ENCODE measurements at regions not wholly inside any gene's neighbourhood (a gene's known extent, or its start where the extent isn't known, plus 50 kb on each side); places are given as distances from the start of the nearest gene placed in this dataset.
A peak's percentile ranks its signal among the peaks of the same experiment; 100 is the strongest.

DNA sequence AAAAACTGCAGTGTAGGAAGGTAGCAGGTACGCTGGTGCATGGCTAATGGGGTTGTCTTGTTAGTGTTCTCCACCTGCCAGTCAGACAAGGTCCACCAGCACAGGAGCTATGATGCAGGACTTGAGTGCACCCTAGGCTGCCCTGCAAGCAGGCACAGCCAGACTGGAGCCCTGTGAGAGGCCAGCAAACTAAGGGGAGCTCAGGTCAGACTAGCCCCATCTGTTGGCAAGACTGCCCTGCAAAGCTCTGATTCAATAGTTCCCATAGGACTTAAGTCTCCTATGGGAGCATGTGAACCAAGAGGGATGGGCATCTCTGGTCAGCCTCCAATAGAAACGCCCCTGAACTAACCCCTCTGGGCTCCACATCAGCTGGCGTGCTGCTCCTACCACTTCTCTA is 1307.3 kb downstream of the C4orf33 start:
- H3K4me1 ChIP-seq, result no peaks in the 10 kb centered on the region
- Mint-ChIP-seq H3K9me3 (ENCODE audit: unreplicated experiment) (no peaks in the 10 kb centered on the region), H3K4me3 (ENCODE audit: unreplicated experiment) (no peak overlapping the region), H3K36me3 (ENCODE audit: insufficient read depth, unreplicated experiment) (no peaks in the 10 kb centered on the region), H3K27ac (ENCODE audit: unreplicated experiment) (no peak overlapping the region), H3K27me3 (ENCODE audit: insufficient read depth, unreplicated experiment) (no peaks in the 10 kb centered on the region), H3K4me1 (ENCODE audit: low read depth, unreplicated experiment) (no peaks in the 10 kb centered on the region)
- intact Hi-C loops (cut with micrococcal nuclease; ENCODE audit: unreplicated experiment), result no loop called here
- BruUV-seq (replicated peaks), result no TSS peak
- CTCF ChIA-PET, result no interaction called here
- H3K9me3 ChIP-seq, result no peaks in the 10 kb centered on the region
- H3K27me3 ChIP-seq (replicated peaks; ENCODE audit: control insufficient read depth, insufficient read depth, low read length), result no peaks in the 10 kb centered on the region
- POLR2A ChIA-PET, result no interaction called here
- DNase-seq, result peak in 1 of 2 experiments; percentile 1
- no peaks in the 10 kb centered on the region for H3K36me3 ChIP-seq (ENCODE audit: control insufficient read depth, insufficient read depth, low read length)
- no peak overlapping the region for H3K4me3 ChIP-seq (ENCODE audit: low read depth, low read length)
- TF ChIP-seq CTCF (IDR thresholded peaks at IDR 0.05; ENCODE audit: insufficient read depth in 1 of 2, low read depth in 1 of 2, low read length in 1 of 2, severe bottlenecking in 1 of 2, unreplicated experiment in 1 of 2), result no peak

DNA sequence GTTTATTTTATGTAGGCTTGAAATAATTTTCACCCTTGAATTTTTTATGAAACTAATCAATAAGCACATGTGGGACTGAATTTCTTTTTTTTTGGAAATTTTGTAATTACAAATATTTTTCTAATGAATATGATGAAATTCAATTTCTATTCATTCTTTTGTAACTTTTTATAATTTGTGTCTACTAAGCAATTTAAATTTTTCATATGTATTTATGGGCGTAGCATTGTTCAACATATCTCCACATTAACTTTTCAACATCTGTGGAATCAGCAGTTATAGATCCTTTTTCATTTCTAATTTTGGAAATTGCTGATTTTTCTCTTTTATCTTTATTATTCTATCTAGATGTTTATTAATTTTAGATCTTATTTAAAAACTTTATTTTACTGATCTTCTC is 1320.3 kb downstream of the C4orf33 start:
- Mint-ChIP-seq H3K9me3 (ENCODE audit: unreplicated experiment) (no peaks in the 10 kb centered on the region), H3K27ac (ENCODE audit: unreplicated experiment) (no peak overlapping the region), H3K36me3 (ENCODE audit: insufficient read depth, unreplicated experiment) (no peaks in the 10 kb centered on the region), H3K4me3 (ENCODE audit: unreplicated experiment) (no peak overlapping the region), H3K27me3 (ENCODE audit: insufficient read depth, unreplicated experiment) (no peaks in the 10 kb centered on the region), H3K4me1 (ENCODE audit: low read depth, unreplicated experiment) (no peaks in the 10 kb centered on the region)
- BruUV-seq (replicated peaks), result no TSS peak
- no peak overlapping the region for H3K4me3 ChIP-seq (ENCODE audit: low read depth, low read length)
- no peaks in the 10 kb centered on the region for H3K9me3 ChIP-seq
- no peaks in the 10 kb centered on the region for H3K27me3 ChIP-seq (replicated peaks; ENCODE audit: control insufficient read depth, insufficient read depth, low read length)
- ChIA-PET POLR2A (no interaction called here), CTCF (no interaction called here)
- no peaks in the 10 kb centered on the region for H3K4me1 ChIP-seq
- no peak for TF ChIP-seq CTCF (IDR thresholded peaks at IDR 0.05; ENCODE audit: insufficient read depth in 1 of 2, low read depth in 1 of 2, low read length in 1 of 2, severe bottlenecking in 1 of 2, unreplicated experiment in 1 of 2)
- no peaks in the 10 kb centered on the region for H3K36me3 ChIP-seq (ENCODE audit: control insufficient read depth, insufficient read depth, low read length)
- no peak for DNase-seq
- intact Hi-C loops (cut with micrococcal nuclease; ENCODE audit: unreplicated experiment), result no loop called here

DNA sequence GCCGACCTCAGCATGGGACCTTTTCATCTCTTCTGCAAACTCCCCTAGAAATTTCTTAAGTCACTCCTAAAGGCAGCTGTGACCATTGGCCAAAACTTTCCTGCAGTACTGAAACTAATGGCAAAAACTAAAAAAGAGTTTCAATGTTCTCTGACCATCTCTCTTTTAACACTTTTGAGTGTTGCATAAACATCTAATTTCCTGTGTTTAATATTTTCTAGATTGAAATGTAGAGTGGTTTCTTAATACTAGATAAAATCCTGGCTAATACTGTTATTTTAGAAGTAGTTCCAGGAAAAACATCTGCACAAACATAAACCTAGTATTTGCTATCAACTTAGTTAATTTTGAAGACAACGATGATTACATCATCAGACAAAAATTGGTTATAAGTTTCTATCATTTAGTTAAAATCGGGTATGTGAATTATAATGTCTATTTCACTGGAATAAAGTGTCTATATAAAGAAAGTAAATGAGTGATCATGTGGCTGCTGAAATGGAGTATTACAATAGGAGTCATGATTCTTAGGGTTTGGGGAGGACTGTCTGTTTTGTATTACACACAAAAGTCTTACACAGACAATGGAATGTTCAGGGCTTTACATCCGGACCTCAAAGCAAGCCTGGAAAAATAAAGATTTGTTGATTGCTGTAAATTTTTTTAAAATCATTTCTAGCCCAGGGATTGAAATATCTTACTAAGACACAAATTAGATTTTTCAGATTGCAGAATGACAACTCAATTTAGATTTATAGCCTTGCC is 1323.4 kb downstream of the C4orf33 start:
- BruUV-seq (replicated peaks), result no TSS peak

More for the DNA sequence above, 1323.4 kb downstream of the C4orf33 start:
- no peaks in the 10 kb centered on the region for H3K36me3 Mint-ChIP-seq (ENCODE audit: insufficient read depth, unreplicated experiment)
- intact Hi-C loops (cut with micrococcal nuclease; ENCODE audit: unreplicated experiment), result no loop called here
- Histone ChIP-seq H3K4me3 (ENCODE audit: low read depth, low read length) (no peak overlapping the region), H3K4me1 (no peaks in the 10 kb centered on the region), H3K9me3 (no peaks in the 10 kb centered on the region), H3K36me3 (ENCODE audit: control insufficient read depth, insufficient read depth, low read length) (no peaks in the 10 kb centered on the region), H3K27me3 (replicated peaks; ENCODE audit: control insufficient read depth, insufficient read depth, low read length) (no peaks in the 10 kb centered on the region)
- no peaks in the 10 kb centered on the region for H3K27me3 Mint-ChIP-seq (ENCODE audit: insufficient read depth, unreplicated experiment)
- no peak overlapping the region for H3K27ac Mint-ChIP-seq (ENCODE audit: unreplicated experiment)
- no peak overlapping the region for H3K4me3 Mint-ChIP-seq (ENCODE audit: unreplicated experiment)
- ChIA-PET CTCF (no interaction called here), POLR2A (no interaction called here)
- no peaks in the 10 kb centered on the region for H3K9me3 Mint-ChIP-seq (ENCODE audit: unreplicated experiment)
- no peaks in the 10 kb centered on the region for H3K4me1 Mint-ChIP-seq (ENCODE audit: low read depth, unreplicated experiment)
- DNase-seq, result no peak
- no peak for TF ChIP-seq CTCF (IDR thresholded peaks at IDR 0.05; ENCODE audit: insufficient read depth in 1 of 2, low read depth in 1 of 2, low read length in 1 of 2, severe bottlenecking in 1 of 2, unreplicated experiment in 1 of 2)

Data from Caco-2 (cell line).